ENCODE measurements at regions not wholly inside any gene's neighbourhood (a gene's known extent, or its start where the extent isn't known, plus 50 kb on each side); places are given as distances from the start of the nearest gene placed in this dataset.

- TF ChIP-seq POLR2AphosphoS5 (IDR thresholded peaks at IDR 0.05; ENCODE audit: low read depth, low read length) (no peak), POLR2A (IDR thresholded peaks at IDR 0.05; ENCODE audit: low read depth, low read length) (no peak), POU2F2 (IDR thresholded peaks at IDR 0.05; ENCODE audit: low read depth, low read length) (no peak), TAF1 (IDR thresholded peaks at IDR 0.05; ENCODE audit: low read depth, low read length) (no peak), SPI1 (IDR thresholded peaks at IDR 0.05; ENCODE audit: low read depth, low read length) (no peak)
Observed at GRCh38 chr10:120349069-120349468, 108.0 kb upstream of the PLPP4 start.
